CD4-positive, alpha-beta memory T cell (primary cell): ENCODE measurements at regions not wholly inside any gene's neighbourhood (a gene's known extent, or its start where the extent isn't known, plus 50 kb on each side); places are given as distances from the start of the nearest gene placed in this dataset.

Source experiments
- CTCF ChIA-PET: fragments of 350-600 bp; sonication (Branson Sonifier 250); formaldehyde crosslinking; loops from one replicate; lab custom pipeline; 2021; ENCODE audit warnings: inconsistent platforms; ENCODE audit not compliant: partially characterized antibody; lab: Charles Lee
- POLR2A ChIA-PET: fragments of 350-600 bp; sonication (Branson Sonifier 250); formaldehyde crosslinking; loops from one replicate; lab custom pipeline; 2021; ENCODE audit not compliant: partially characterized antibody; lab: Charles Lee
- DNase-seq, 5 donors: peaks; one replicate each; pipeline versions ENCODE4 v3.0.0 to v3.0.0-alpha.2; 2020 to 2022; ENCODE audit warnings: mixed read lengths in 1 of 5
- H3K27ac ChIP-seq: one replicate; pipeline ENCODE4 v1.7.0; 2013; ENCODE audit warnings: low read depth, low read length
- H3K27me3 ChIP-seq: 2 replicates; pipeline ENCODE4 v1.7.0; 2013; ENCODE audit warnings: mild to moderate bottlenecking, low read length, moderate library complexity; ENCODE audit not compliant: insufficient read depth
- H3K36me3 ChIP-seq: 2 replicates; pipeline ENCODE4 v1.7.0; 2013; ENCODE audit warnings: mild to moderate bottlenecking, low read length, moderate library complexity; ENCODE audit not compliant: insufficient read depth
- H3K4me1 ChIP-seq: 2 replicates; pipeline ENCODE4 v1.7.0; 2013; ENCODE audit warnings: mild to moderate bottlenecking, low read length, moderate library complexity; ENCODE audit not compliant: insufficient read depth
- H3K4me3 ChIP-seq, 2 donors: one replicate each; pipeline ENCODE4 v1.7.0; 2013; ENCODE audit warnings: low read length in 2 of 2, mild to moderate bottlenecking in 1 of 2
- H3K9me3 ChIP-seq, 2 donors: one replicate each; pipeline ENCODE4 v1.7.0; 2013; ENCODE audit warnings: low read length in 2 of 2, control low read depth in 1 of 2; ENCODE audit not compliant: control insufficient read depth in 1 of 2
- H3K27ac Mint-ChIP-seq, 7 donors: one replicate each; pipeline ENCODE4 v1.8.0; 2020 to 2021; ENCODE audit warnings: mixed read lengths in 7 of 7, mild to moderate bottlenecking in 6 of 7, inconsistent platforms in 3 of 7, moderate library complexity in 3 of 7
- H3K27me3 Mint-ChIP-seq, 2 donors: one replicate each; pipeline ENCODE4 v1.8.0; 2020 to 2021; ENCODE audit warnings: mixed read lengths in 2 of 2
- H3K36me3 Mint-ChIP-seq, 2 donors: one replicate each; pipeline ENCODE4 v1.8.0; 2020 to 2021; ENCODE audit warnings: mixed read lengths in 2 of 2, inconsistent platforms in 1 of 2, mild to moderate bottlenecking in 1 of 2
- H3K4me1 Mint-ChIP-seq, 4 donors: one replicate each; pipeline ENCODE4 v1.8.0; 2020 to 2021; ENCODE audit warnings: mixed read lengths in 4 of 4, mild to moderate bottlenecking in 1 of 4
- H3K4me3 Mint-ChIP-seq, 8 donors: one replicate each; pipeline ENCODE4 v1.8.0; 2020 to 2021; ENCODE audit warnings: mixed read lengths in 8 of 8, mild to moderate bottlenecking in 7 of 8, moderate library complexity in 6 of 8, inconsistent platforms in 3 of 8
- H3K9me3 Mint-ChIP-seq, 8 donors: one replicate each; pipeline ENCODE4 v1.8.0; 2020 to 2021; ENCODE audit warnings: mixed read lengths in 8 of 8, mild to moderate bottlenecking in 5 of 8, inconsistent platforms in 3 of 8, moderate library complexity in 1 of 8
- intact Hi-C: fragments of 100-400 bp; cut with micrococcal nuclease; formaldehyde crosslinking; loops from one replicate; pipeline ENCODE4 v1.15.1; 2023

DNA sequence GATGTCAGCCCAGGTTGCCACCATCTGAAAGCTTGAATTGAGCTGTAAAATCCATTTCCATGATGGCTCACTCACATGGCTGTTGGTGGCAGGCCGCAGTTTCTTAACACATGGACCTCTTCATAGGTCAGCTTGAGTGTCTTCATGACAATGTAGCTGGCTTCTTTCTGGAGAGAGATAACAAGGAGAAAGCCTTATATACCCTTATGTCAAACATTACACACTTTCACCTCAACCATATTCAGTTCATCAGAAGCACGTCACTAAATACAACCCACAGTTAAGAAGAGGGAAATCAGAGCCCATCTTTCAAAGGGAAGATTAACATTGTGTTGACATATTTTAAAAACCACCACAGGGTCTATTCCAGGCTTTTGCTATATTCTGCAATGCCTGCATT, 604.4 kb downstream of the PRELID2 start:
- Mint-ChIP-seq H3K4me1 (no peaks in the 10 kb centered on the region), H3K4me3 (no peak overlapping the region), H3K36me3 (no peaks in the 10 kb centered on the region), H3K9me3 (peaks cover 0 to 5% (median 0%) of the 10 kb centered on the region in 8 donors), H3K27me3 (no peaks in the 10 kb centered on the region), H3K27ac (no peak overlapping the region)
- H3K27ac ChIP-seq = no peak overlapping the region
- H3K9me3 ChIP-seq = no peaks in the 10 kb centered on the region
- no peaks in the 10 kb centered on the region for H3K36me3 ChIP-seq
- no peak overlapping the region for H3K4me3 ChIP-seq
- CTCF ChIA-PET = no interaction called here
- H3K4me1 ChIP-seq = no peaks in the 10 kb centered on the region
- intact Hi-C loops = no loop called here
- POLR2A ChIA-PET = no interaction called here
- no peak for DNase-seq
- no peaks in the 10 kb centered on the region for H3K27me3 ChIP-seq

- Mint-ChIP-seq H3K27me3 (no peaks in the 10 kb centered on the region), H3K4me1 (no peaks in the 10 kb centered on the region), H3K4me3 (no peak overlapping the region), H3K9me3 (peaks cover 0 to 5% (median 0%) of the 10 kb centered on the region in 8 donors), H3K36me3 (no peaks in the 10 kb centered on the region), H3K27ac (no peak overlapping the region)
- Histone ChIP-seq H3K4me1 (no peaks in the 10 kb centered on the region), H3K27ac (no peak overlapping the region), H3K4me3 (no peak overlapping the region), H3K36me3 (no peaks in the 10 kb centered on the region), H3K9me3 (no peaks in the 10 kb centered on the region), H3K27me3 (no peaks in the 10 kb centered on the region)
- DNase-seq = no peak
- ChIA-PET POLR2A (no interaction called here), CTCF (no interaction called here)
- intact Hi-C loops = no loop called here
Measured at GRCh38 chr5:145228564-145228963, 606.6 kb downstream of the PRELID2 start.

- H3K27ac Mint-ChIP-seq = no peak overlapping the region
- peaks cover 0 to 5% (median 0%) of the 10 kb centered on the region in 8 donors for H3K9me3 Mint-ChIP-seq
- no peak overlapping the region for H3K4me3 Mint-ChIP-seq
- Histone ChIP-seq H3K4me1 (no peaks in the 10 kb centered on the region), H3K27me3 (no peaks in the 10 kb centered on the region), H3K36me3 (no peaks in the 10 kb centered on the region), H3K4me3 (no peak overlapping the region), H3K27ac (no peak overlapping the region), H3K9me3 (no peaks in the 10 kb centered on the region)
- no peaks in the 10 kb centered on the region for H3K27me3 Mint-ChIP-seq
- intact Hi-C loops = no loop called here
- no peaks in the 10 kb centered on the region for H3K36me3 Mint-ChIP-seq
- ChIA-PET CTCF (no interaction called here), POLR2A (no interaction called here)
- no peak for DNase-seq
- no peaks in the 10 kb centered on the region for H3K4me1 Mint-ChIP-seq
Measured at GRCh38 chr5:145227881-145228280, 607.3 kb downstream of the PRELID2 start.

DNA sequence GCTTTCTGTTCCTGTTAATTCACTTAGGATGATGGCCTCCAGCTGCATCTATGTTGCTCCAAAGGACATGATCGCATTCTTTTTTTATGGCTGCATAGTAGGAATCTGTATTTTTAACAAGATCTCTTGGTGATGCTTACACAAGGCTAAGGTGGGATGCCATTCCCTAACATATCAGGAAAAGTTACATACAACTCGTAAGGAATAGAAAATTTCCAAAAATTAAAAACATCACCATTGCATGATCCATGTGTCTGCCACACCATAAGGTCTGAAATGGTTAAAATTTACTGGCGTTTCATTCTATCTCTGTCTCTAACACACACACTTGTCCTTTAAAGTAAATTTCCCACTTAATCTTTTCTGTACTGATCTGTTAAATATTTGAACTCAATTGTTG, 608.4 kb downstream of the PRELID2 start:
- peaks cover 0 to 5% (median 0%) of the 10 kb centered on the region in 8 donors for H3K9me3 Mint-ChIP-seq
- H3K27me3 Mint-ChIP-seq = no peaks in the 10 kb centered on the region
- DNase-seq = no peak
- no peak overlapping the region for H3K27ac Mint-ChIP-seq
- no peak overlapping the region for H3K4me3 Mint-ChIP-seq
- Histone ChIP-seq H3K27ac (no peak overlapping the region), H3K4me3 (no peak overlapping the region), H3K9me3 (no peaks in the 10 kb centered on the region), H3K4me1 (no peaks in the 10 kb centered on the region), H3K36me3 (no peaks in the 10 kb centered on the region), H3K27me3 (no peaks in the 10 kb centered on the region)
- H3K4me1 Mint-ChIP-seq = no peaks in the 10 kb centered on the region
- no peaks in the 10 kb centered on the region for H3K36me3 Mint-ChIP-seq
- ChIA-PET POLR2A (no interaction called here), CTCF (no interaction called here)
- intact Hi-C loops = no loop called here

DNA sequence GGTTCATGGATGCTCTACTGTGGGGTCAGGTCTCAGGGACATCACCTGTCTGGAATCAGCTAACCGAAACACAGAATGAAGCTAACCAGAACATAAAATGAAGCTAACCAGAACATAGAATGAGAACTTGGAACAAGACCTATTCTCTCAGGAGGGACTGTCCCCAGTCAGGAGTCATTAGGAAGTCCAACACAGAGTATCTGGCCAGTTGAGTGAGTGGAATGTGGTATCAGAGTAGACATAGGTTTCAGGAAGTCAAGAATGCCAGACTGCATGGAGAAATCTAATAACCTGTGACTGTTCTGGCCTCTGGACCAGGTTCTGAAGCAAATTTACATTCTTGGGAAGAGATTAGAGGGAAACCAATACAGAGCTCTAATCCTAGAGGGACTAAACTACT, 609.6 kb downstream of the PRELID2 start:
- no peak overlapping the region for H3K4me3 Mint-ChIP-seq
- CTCF ChIA-PET = no interaction called here
- Histone ChIP-seq H3K27me3 (no peaks in the 10 kb centered on the region), H3K27ac (no peak overlapping the region), H3K4me3 (no peak overlapping the region), H3K36me3 (no peaks in the 10 kb centered on the region), H3K4me1 (no peaks in the 10 kb centered on the region), H3K9me3 (no peaks in the 10 kb centered on the region)
- H3K27ac Mint-ChIP-seq = no peak overlapping the region
- no peak for DNase-seq
- intact Hi-C loops = no loop called here
- peaks cover 0 to 2% (median 0%) of the 10 kb centered on the region in 8 donors for H3K9me3 Mint-ChIP-seq
- no peaks in the 10 kb centered on the region for H3K27me3 Mint-ChIP-seq
- H3K36me3 Mint-ChIP-seq = no peaks in the 10 kb centered on the region
- H3K4me1 Mint-ChIP-seq = no peaks in the 10 kb centered on the region
- POLR2A ChIA-PET = no interaction called here

DNA sequence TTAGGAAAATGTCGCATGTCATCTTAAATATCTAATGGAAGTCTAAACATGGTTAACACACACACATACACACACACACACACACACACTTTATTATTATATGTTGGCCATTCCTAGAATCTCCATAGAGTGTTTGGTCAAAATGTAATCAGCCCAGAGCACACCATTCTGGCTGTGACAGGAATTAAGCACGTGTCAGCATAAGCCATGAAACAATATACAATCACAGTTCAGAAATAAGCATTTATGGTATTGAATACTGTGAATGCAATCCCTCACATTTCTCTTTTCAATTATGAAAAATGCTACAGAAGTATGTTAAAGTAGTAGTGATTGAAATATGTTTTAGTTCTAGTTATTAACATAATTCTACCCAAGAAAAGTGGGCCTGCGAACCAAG, 611.6 kb downstream of the PRELID2 start:
- CTCF ChIA-PET = no interaction called here
- no peaks in the 10 kb centered on the region for H3K36me3 Mint-ChIP-seq

DNA sequence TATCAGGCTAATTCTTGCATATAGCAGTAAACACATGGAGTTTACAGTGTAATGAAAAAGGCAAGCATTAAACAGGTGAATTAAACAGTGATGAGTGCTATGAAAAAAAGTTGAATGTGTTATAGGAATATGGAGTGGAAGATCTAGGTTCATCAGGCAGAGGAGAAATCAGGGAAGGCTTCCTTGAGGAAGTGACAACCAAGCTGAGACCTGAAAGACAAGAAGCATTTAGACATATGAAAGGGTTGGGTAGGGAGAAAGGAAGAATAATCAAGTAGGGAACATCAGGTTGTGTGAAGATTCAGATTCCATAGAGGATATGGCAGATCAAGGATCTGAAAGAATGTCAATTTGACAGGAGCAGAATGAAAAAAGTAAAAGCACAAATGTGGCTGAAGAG, 612.5 kb downstream of the PRELID2 start:
- Histone ChIP-seq H3K36me3 (no peaks in the 10 kb centered on the region), H3K4me3 (no peak overlapping the region), H3K27me3 (no peaks in the 10 kb centered on the region), H3K27ac (no peak overlapping the region), H3K9me3 (no peaks in the 10 kb centered on the region), H3K4me1 (no peaks in the 10 kb centered on the region)
- DNase-seq = no peak
- Mint-ChIP-seq H3K4me3 (no peak overlapping the region), H3K27ac (no peak overlapping the region), H3K9me3 (peaks cover 0 to 2% (median 0%) of the 10 kb centered on the region in 8 donors), H3K36me3 (no peaks in the 10 kb centered on the region), H3K27me3 (no peaks in the 10 kb centered on the region), H3K4me1 (no peaks in the 10 kb centered on the region)
- POLR2A ChIA-PET = no interaction called here
- CTCF ChIA-PET = no interaction called here
- intact Hi-C loops = no loop called here

More for the DNA sequence above, 611.6 kb downstream of the PRELID2 start:
- Mint-ChIP-seq H3K9me3 (peaks cover 0 to 2% (median 0%) of the 10 kb centered on the region in 8 donors), H3K4me3 (no peak overlapping the region), H3K27me3 (no peaks in the 10 kb centered on the region), H3K27ac (no peak overlapping the region), H3K4me1 (no peaks in the 10 kb centered on the region)
- no peaks in the 10 kb centered on the region for H3K27me3 ChIP-seq
- no peak for DNase-seq
- no peaks in the 10 kb centered on the region for H3K9me3 ChIP-seq
- POLR2A ChIA-PET = no interaction called here
- H3K27ac ChIP-seq = no peak overlapping the region
- no peak overlapping the region for H3K4me3 ChIP-seq
- intact Hi-C loops = no loop called here
- H3K4me1 ChIP-seq = no peaks in the 10 kb centered on the region
- no peaks in the 10 kb centered on the region for H3K36me3 ChIP-seq

GRCh38 chr5:145221416-145221815, 613.7 kb downstream of the PRELID2 start:
- Histone ChIP-seq H3K27me3 (no peaks in the 10 kb centered on the region), H3K36me3 (no peaks in the 10 kb centered on the region), H3K4me1 (no peaks in the 10 kb centered on the region), H3K4me3 (no peak overlapping the region), H3K27ac (no peak overlapping the region), H3K9me3 (no peaks in the 10 kb centered on the region)
- CTCF ChIA-PET = no interaction called here
- Mint-ChIP-seq H3K9me3 (peaks cover 0 to 2% (median 0%) of the 10 kb centered on the region in 8 donors), H3K4me3 (no peak overlapping the region), H3K27ac (no peak overlapping the region), H3K36me3 (no peaks in the 10 kb centered on the region), H3K4me1 (no peaks in the 10 kb centered on the region), H3K27me3 (no peaks in the 10 kb centered on the region)
- POLR2A ChIA-PET = no interaction called here
- intact Hi-C loops = no loop called here
- DNase-seq = no peak
